Activated CD8-positive, alpha-beta memory T cell treated with anti-CD3 and anti-CD28 coated beads, Interleukin-2, amount 10 ng/mL, durations not matched to agents 7 days and 5 days (primary cell): ENCODE measurements at regions not wholly inside any gene's neighbourhood (a gene's known extent, or its start where the extent isn't known, plus 50 kb on each side); places are given as distances from the start of the nearest gene placed in this dataset.
"Not testable (repeated sequence)": the region's sequence is repeated elsewhere in the genome, so short reads cannot be mapped to it uniquely, and the experiment has no call there.

Experiments
- ATAC-seq: fragments of 150-1000 bp; cut with Tn5 transposase; one replicate; pipeline ENCODE4 v1.10.0; 2021; ENCODE audit warnings: moderate library complexity
- CTCF ChIA-PET: fragments of 350-600 bp; sonication (Branson Sonifier 250); formaldehyde crosslinking; loops from one replicate; lab custom pipeline; 2021; ENCODE audit warnings: antibody characterized with exemption; lab: Charles Lee
- DNase-seq: peaks from one replicate; pipeline ENCODE4 v3.0.0-alpha.2; 2020
- H3K27ac Mint-ChIP-seq: one replicate; pipeline ENCODE4 v1.8.0; 2021; ENCODE audit warnings: mild to moderate bottlenecking, mixed read lengths
- H3K27me3 Mint-ChIP-seq: one replicate; pipeline ENCODE4 v1.8.0; 2021; ENCODE audit warnings: mixed read lengths
- H3K36me3 Mint-ChIP-seq: one replicate; pipeline ENCODE4 v1.8.0; 2021; ENCODE audit warnings: mild to moderate bottlenecking, mixed read lengths
- H3K4me1 Mint-ChIP-seq: one replicate; pipeline ENCODE4 v1.8.0; 2021; ENCODE audit warnings: mixed read lengths
- H3K4me3 Mint-ChIP-seq: one replicate; pipeline ENCODE4 v1.8.0; 2021; ENCODE audit warnings: mild to moderate bottlenecking, moderate library complexity, mixed read lengths
- H3K9me3 Mint-ChIP-seq: one replicate; pipeline ENCODE4 v1.8.0; 2022; ENCODE audit warnings: low read depth, mixed read lengths

DNA sequence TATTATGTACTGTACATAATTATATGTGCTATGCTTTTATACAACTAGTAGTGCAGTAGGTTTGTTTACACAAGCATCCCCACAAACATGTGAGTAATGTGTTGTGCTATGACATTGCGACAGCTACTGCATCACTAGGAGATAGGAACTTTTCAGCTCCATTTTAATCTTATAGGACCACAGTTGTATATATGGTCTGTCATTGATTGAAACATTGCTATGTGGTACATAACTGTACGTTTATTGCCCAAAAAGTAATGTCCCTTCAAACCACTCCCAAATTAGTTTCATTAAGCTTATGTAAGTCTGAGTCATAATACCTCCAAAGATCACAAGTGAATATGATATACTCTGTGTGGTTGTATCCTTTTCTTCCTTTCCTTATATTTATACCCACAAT, 183.2 kb upstream of the POT1 start:
- Mint-ChIP-seq H3K27me3 (no peaks in the 10 kb centered on the region), H3K27ac (no peak overlapping the region)
- no peak for ATAC-seq

DNA sequence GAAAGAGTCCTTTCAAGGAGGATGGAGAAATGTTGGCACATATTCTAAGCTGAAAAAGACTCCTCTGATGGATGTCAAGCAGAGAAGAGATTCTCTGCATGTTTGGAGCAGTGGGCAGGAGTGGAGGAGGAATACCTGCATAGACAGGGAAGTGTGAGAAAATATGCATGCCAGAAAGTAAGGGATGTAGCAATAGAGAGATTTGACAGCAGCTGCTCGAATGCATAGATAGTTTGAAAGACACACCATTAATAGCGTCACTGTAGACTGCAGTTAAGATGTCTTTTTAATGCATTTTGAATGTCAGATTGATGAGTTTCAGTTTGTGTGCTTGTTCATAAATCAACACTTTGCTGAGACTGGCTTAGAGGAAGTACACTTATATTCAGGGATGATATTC, 169.9 kb upstream of the POT1 start:
- ATAC-seq (no peak), DNase-seq (no peak)
- H3K4me1 Mint-ChIP-seq = no peaks in the 10 kb centered on the region
- no peaks in the 10 kb centered on the region for H3K27me3 Mint-ChIP-seq
- peaks cover 3% of the 10 kb centered on the region for H3K9me3 Mint-ChIP-seq
- H3K4me3 Mint-ChIP-seq = no peak overlapping the region
- H3K36me3 Mint-ChIP-seq = no peaks in the 10 kb centered on the region
- CTCF ChIA-PET = no interaction called here
- H3K27ac Mint-ChIP-seq = no peak overlapping the region

More for the DNA sequence above, 183.2 kb upstream of the POT1 start:
- Mint-ChIP-seq H3K4me1 (no peaks in the 10 kb centered on the region), H3K4me3 (no peak overlapping the region), H3K9me3 (peaks cover 5% of the 10 kb centered on the region), H3K36me3 (no peaks in the 10 kb centered on the region)
- CTCF ChIA-PET = no interaction called here
- no peak for DNase-seq

DNA sequence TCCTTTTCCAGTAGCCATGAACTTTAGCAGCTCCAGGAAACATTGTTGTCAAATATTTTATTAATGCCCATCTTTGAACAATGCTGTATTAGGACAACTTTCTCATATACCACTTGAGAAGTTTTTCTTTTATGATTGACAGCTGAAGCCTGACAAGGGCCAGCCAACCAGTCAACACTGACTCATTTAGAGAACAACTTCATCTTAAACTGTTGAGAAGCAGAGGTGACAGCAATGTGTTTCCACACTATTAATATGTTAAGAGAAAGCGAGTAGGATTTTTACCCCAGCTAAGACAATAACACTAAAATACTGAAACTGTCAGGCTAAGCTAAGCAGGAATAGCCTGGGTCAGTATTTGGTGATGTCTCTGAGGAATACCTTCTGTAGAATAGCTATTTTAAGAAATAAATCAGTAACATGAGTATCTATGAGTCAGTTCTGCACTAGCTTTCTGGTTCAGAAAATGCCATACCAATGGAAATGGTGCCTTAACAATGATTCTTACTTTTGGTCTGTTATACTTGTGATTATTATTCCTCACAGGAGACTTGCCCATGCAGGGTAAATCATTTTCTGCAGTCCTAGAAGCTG, 168.8 kb upstream of the POT1 start:
- CTCF ChIA-PET = no interaction called here
- Mint-ChIP-seq H3K4me3 (no peak overlapping the region), H3K36me3 (no peaks in the 10 kb centered on the region), H3K4me1 (no peaks in the 10 kb centered on the region), H3K9me3 (peaks cover 2% of the 10 kb centered on the region), H3K27me3 (no peaks in the 10 kb centered on the region), H3K27ac (no peak overlapping the region)
- DNase-seq (no peak), ATAC-seq (no peak)

DNA sequence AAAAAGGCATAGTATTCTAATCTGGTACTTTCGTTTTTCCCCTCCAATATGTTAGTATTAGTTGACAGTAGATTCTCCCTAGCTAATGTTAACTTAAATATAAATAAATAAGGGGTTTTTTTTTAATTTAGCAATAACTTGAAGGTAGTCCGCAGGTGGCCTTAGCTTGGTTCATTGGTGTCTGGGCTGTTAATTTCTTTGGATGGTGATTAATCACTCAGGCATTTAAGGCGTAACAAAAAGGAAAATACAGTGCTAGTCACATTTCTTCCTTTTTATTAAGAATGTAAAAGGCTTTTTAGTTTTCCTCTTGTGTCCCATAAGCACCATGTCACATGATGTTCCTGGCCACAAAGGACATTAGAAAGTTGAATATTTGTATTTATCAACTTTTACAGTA, 161.0 kb upstream of the POT1 start:
- Mint-ChIP-seq H3K4me3 (no peak overlapping the region), H3K36me3 (no peaks in the 10 kb centered on the region), H3K27me3 (no peaks in the 10 kb centered on the region), H3K4me1 (no peaks in the 10 kb centered on the region), H3K9me3 (no peaks in the 10 kb centered on the region), H3K27ac (no peak overlapping the region)
- ATAC-seq = no peak
- DNase-seq = no peak
- CTCF ChIA-PET = no interaction called here

DNA sequence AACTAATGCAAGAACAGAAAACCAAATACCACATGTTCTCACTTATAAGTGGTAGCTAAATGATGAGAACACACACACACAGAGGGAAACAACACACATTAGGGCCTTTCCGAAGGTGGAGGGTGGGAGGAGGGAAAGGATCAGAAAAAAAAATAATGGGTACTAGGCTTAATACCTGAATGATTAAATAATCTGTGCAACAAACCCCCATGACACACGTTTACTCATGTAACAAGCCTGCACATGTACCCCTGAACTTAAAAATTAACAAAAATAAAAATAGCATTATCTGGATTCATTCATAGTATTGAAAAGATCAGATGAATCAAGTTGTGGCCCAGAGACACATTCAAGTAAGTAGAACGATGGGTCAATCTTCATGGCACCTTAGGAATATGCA, 159.5 kb upstream of the POT1 start:
- H3K27ac Mint-ChIP-seq = no peak overlapping the region
- H3K4me1 Mint-ChIP-seq = no peaks in the 10 kb centered on the region
- no peak overlapping the region for H3K4me3 Mint-ChIP-seq
- CTCF ChIA-PET = no interaction called here
- H3K27me3 Mint-ChIP-seq = no peaks in the 10 kb centered on the region
- no peak for ATAC-seq
- DNase-seq = no peak
- H3K36me3 Mint-ChIP-seq = no peaks in the 10 kb centered on the region
- no peaks in the 10 kb centered on the region for H3K9me3 Mint-ChIP-seq

DNA sequence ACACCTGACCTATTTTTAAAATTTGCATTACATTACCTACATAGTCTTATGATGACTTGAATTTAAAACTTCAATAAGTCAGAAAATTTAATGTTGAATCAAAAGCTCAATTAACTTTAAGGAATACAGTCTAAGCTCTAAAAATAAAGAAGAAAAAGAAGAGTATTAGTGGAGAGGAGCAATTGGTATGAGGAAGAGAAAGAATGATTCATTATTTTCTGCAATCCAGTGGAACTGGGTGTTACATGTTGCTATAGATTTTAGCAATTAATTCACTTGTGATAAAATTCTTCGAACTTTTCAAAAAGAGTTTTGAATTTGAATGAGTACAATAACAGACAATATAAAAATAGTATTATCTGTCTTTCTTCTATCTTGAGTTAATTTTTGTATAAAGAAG, 158.9 kb upstream of the POT1 start:
- DNase-seq = no peak
- Mint-ChIP-seq H3K27ac (no peak overlapping the region), H3K9me3 (no peaks in the 10 kb centered on the region), H3K36me3 (no peaks in the 10 kb centered on the region), H3K4me3 (no peak overlapping the region), H3K27me3 (no peaks in the 10 kb centered on the region), H3K4me1 (no peaks in the 10 kb centered on the region)
- no peak for ATAC-seq
- CTCF ChIA-PET = no interaction called here

DNA sequence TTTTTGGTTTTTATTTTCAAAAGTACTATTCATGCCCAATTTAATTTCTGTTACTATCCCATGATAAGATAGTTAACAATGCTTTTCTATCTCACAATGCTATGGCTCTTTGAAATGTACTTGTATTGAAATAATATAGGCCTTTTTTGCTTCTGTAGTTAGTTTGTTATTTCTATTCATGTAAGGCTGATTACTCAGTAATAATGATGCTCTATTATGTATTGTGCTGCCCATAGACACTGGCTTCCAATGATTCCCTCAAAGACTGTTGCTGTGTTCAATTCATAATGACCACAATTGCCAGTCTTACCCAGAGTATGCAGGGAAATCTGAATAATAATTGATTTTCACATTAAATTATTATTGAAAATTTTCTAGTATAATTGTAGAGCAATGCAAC, 155.5 kb upstream of the POT1 start:
- CTCF ChIA-PET = no interaction called here
- Mint-ChIP-seq H3K27ac (no peak overlapping the region), H3K4me3 (no peak overlapping the region), H3K4me1 (no peaks in the 10 kb centered on the region), H3K9me3 (no peaks in the 10 kb centered on the region), H3K36me3 (no peaks in the 10 kb centered on the region), H3K27me3 (no peaks in the 10 kb centered on the region)
- DNase-seq = no peak
- ATAC-seq = no peak

DNA sequence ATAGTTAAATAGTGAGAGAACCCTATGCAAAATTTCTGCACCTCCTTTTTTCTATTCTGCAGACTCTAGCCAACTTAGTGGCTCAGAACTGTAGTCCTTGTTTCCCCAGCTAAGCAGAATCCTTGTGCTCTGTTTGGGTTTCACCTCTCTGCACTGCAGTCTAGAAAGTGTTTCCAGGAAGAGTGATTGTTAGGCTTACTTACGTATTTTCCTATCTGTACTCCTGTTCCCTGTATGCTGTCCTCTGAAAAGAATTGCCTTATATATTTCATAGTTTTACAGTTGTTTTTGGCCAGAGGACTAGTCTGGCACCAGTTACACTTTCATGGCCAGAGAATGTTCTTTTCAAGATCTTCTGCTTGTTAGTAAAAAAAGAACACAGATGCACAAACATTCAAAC, 154.6 kb upstream of the POT1 start:
- DNase-seq (no peak), ATAC-seq (no peak)
- H3K4me3 Mint-ChIP-seq = no peak overlapping the region
- no peaks in the 10 kb centered on the region for H3K27me3 Mint-ChIP-seq
- H3K4me1 Mint-ChIP-seq = no peaks in the 10 kb centered on the region
- no peaks in the 10 kb centered on the region for H3K36me3 Mint-ChIP-seq
- no peaks in the 10 kb centered on the region for H3K9me3 Mint-ChIP-seq
- H3K27ac Mint-ChIP-seq = no peak overlapping the region
- CTCF ChIA-PET = no interaction called here

DNA sequence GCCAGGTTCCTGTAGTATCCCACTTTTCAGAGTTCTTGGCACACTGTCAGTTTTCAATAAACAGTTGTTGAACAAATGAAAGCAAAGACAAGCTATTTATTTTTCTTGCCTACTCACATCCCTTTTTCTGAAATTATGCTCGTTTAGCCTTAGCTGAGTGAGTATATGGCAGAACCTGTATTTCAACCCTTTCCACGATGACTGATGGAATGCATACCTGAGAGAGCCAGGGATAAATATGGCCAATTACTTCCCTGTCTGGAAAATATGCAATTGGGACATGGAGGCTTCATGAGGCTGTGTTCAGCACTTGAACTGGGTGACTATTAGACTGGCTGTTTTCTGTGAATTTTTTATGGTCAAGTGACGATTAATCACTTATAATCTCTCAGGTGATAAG, 144.5 kb upstream of the POT1 start:
- Mint-ChIP-seq H3K4me1 (no peaks in the 10 kb centered on the region), H3K27me3 (no peaks in the 10 kb centered on the region), H3K9me3 (no peaks in the 10 kb centered on the region), H3K27ac (no peak overlapping the region), H3K36me3 (no peaks in the 10 kb centered on the region), H3K4me3 (no peak overlapping the region)
- DNase-seq (no peak), ATAC-seq (no peak)
- CTCF ChIA-PET = no interaction called here

DNA sequence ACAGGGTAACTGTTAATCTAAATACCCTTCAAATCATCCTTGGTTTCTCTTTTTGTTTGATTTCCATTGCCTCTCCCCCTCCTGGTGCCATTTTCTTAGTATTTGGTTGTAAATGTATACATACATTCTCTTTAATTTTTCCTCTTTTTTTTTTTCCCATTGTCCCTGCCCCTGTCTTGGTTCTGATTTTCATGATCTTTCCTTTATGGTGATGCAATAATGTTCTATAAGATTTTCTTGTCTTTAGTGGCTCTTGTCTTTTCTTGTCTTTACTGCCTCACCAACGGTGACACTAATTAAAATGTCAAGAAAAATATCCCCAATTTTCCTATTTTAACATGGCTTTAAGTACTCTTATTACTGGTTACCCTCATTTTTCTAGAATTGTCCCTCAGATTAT, 135.9 kb upstream of the POT1 start:
- Mint-ChIP-seq H3K4me3 (no peak overlapping the region), H3K4me1 (no peaks in the 10 kb centered on the region), H3K27me3 (no peaks in the 10 kb centered on the region), H3K36me3 (no peaks in the 10 kb centered on the region), H3K9me3 (no peaks in the 10 kb centered on the region), H3K27ac (no peak overlapping the region)
- no peak for DNase-seq
- CTCF ChIA-PET = no interaction called here
- no peak for ATAC-seq

DNA sequence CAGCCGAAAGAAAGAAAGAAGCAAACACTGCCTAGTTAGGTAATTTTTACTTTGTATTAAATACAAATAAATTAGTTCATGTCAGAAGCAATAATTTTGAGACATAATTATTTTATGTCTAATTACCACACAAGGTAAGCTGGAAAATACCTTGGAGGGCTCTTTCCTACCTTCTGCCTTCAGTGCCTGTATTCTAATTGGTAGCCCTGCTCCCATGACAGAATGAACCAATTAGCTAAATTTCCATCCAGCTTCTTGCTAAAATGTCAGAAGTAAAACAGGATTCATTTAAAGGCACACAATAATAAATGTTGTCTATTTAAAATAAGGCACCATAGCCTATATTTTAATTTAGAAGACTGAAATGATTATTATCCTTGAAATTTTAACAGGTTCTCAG, 135.4 kb upstream of the POT1 start:
- Mint-ChIP-seq H3K4me1 (no peaks in the 10 kb centered on the region), H3K4me3 (no peak overlapping the region), H3K27ac (no peak overlapping the region), H3K27me3 (no peaks in the 10 kb centered on the region), H3K9me3 (no peaks in the 10 kb centered on the region), H3K36me3 (no peaks in the 10 kb centered on the region)
- ATAC-seq (no peak), DNase-seq (no peak)
- CTCF ChIA-PET = no interaction called here

DNA sequence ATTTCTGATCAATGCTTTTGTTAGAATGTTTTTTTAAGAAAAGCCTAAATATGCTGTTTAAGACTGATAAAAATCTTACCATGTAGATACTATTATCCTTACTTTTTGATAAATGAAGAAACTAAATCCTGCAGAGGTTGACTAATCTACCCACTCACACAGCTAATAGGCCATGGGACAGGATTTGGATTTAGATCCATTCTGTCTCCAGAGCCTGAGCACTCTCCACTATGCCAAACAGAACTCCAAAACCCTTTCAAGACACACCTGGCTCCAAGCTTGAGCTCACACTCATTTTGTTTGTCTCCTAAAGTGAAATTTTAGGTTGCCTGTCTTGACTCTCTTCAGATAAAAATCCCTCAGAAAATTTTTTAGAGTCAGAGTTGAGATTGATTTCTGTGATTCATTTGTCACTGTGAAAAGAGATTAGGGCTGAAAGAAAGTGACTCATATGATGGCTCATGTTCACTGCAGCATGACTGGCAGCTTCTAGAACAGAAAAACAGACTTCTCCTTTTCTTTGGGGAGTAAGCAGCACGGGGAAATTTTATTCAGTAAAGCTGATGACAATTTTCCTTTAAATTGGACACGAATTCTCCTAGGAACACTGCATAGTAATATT, 132.3 kb upstream of the POT1 start:
- Mint-ChIP-seq H3K4me1 (no peaks in the 10 kb centered on the region), H3K9me3 (no peaks in the 10 kb centered on the region), H3K4me3 (no peak overlapping the region), H3K27ac (no peak overlapping the region), H3K27me3 (no peaks in the 10 kb centered on the region), H3K36me3 (no peaks in the 10 kb centered on the region)
- CTCF ChIA-PET = no interaction called here
- DNase-seq (no peak), ATAC-seq (no peak)

DNA sequence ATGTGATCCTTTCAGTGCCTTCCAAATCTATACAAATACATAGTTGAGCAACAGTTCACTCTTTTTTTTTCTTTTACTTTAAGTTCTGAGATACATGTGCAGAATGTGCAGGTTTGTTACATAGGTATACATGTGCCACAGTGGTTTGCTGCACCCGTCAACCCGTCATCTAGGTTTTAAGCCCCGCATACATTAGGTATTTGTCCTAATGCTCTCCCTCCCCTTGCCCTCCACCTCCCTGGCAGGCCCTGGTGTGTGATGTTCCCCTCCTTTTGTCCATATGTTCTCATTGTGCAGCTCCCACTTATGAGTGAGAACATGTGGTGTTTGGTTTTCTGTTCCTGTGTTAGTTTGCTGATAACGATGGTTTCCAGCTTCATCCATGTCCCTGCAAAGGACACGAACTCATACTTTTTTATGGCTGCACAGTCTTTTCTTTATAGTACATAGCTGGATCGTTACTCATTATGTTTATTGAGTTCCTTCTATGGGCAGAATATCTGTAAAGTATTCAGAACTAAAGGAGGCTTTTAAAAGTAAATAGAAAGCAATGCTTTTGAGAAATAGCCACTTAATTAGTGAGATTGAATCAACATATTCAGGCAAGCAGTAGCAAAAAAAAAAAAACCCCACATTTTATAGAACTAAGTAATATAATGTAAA, 131.6 kb upstream of the POT1 start:
- DNase-seq, H3K27me3 Mint-ChIP-seq, H3K4me3 Mint-ChIP-seq, ATAC-seq, H3K36me3 Mint-ChIP-seq, H3K9me3 Mint-ChIP-seq, H3K4me1 Mint-ChIP-seq, H3K27ac Mint-ChIP-seq: not testable (repeated sequence)
- CTCF ChIA-PET = interaction anchor here (1.7 kb wide), 1 partner anchor 8 kb away, joined by 4 read pairs; no protein-coding TSS in a partner anchor

DNA sequence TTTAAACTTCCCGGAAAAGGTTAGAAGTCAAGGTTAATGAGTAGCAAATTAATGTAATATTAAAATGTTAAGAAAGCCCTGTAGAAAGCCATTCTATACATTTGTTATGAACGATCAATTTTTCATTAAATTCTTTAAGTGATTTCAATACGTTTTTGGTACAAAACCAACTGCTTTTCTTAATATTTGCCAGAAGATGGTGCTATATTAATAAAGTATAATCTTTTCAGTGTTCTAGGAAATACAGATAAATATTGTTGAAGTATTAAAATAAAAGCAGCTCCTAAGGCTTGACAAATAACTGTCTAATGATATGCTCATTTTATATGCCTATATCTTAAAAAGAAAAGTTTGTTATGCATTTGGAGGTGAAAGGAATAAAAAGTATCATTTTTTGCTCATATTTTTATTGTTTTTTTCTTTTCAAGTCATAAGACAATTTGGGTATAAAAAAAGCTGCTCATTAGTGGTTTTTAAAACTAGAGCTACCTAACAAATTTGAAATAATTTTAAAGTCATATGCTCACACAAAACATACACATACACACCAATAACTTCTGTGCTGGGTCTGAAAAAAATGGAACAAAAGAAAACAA, 130.3 kb upstream of the POT1 start:
- CTCF ChIA-PET = interaction anchor here (1.7 kb wide), 1 partner anchor 9 kb away, joined by 4 read pairs; no protein-coding TSS in a partner anchor
- no peaks in the 10 kb centered on the region for H3K4me1 Mint-ChIP-seq
- DNase-seq (no peak), ATAC-seq (no peak)
- peaks cover 4% of the 10 kb centered on the region for H3K27me3 Mint-ChIP-seq
- no peak overlapping the region for H3K4me3 Mint-ChIP-seq
- no peak overlapping the region for H3K27ac Mint-ChIP-seq
- no peaks in the 10 kb centered on the region for H3K36me3 Mint-ChIP-seq
- no peaks in the 10 kb centered on the region for H3K9me3 Mint-ChIP-seq
